ENCODE measurements at regions not wholly inside any gene's neighbourhood (a gene's known extent, or its start where the extent isn't known, plus 50 kb on each side); places are given as distances from the start of the nearest gene placed in this dataset.

GRCh38 chr10:2728087-2728486, 339.3 kb upstream of the PFKP start:
- no peak for DNase-seq (ENCODE audit: low spot score)

DNA sequence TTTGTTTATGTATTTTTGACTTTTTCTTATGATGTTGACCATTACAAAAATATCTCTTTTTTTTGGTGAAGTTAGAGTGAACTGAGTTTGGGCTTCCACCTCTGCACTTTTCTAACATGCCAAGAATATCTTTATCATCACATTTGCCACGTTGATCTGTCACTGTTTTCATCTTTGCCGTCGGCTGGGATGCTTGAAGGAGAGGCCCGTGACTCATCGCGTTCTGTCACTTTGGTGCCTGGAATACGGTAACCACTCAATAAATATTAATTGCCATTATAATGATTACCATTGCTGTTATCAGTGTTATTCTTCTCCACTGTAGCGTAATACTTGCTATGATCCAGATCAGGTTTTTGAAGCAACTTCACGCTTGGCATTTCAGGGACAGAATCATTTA, 350.8 kb upstream of the PFKP start:
- DNase-seq (ENCODE audit: low spot score), result no peak

DNA sequence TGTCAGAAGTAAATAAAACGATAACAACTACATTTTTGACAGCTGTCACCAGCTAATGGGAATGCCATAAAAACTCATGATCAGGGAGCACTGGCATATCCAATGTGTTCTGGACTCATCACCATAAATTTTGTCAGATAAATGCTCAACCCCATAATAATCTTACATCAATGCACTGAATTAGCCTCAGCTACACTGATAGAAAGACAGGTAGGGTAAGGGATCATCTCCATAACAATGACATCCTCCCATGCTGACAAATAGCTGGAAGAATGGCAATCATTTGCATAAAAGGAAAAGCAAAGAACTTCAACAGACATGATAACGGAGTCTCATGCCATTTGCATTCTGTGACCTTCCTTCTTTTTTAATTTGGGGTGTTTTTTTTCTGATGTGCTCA, 352.8 kb upstream of the PFKP start:
- no peak for DNase-seq (ENCODE audit: low spot score)

GRCh38 chr10:2703953-2704352, 363.4 kb upstream of the PFKP start:
- DNase-seq (ENCODE audit: low spot score), result no peak

- no peak for DNase-seq (ENCODE audit: low spot score)
Measured at GRCh38 chr10:2701802-2702201, 365.5 kb upstream of the PFKP start.

DNA sequence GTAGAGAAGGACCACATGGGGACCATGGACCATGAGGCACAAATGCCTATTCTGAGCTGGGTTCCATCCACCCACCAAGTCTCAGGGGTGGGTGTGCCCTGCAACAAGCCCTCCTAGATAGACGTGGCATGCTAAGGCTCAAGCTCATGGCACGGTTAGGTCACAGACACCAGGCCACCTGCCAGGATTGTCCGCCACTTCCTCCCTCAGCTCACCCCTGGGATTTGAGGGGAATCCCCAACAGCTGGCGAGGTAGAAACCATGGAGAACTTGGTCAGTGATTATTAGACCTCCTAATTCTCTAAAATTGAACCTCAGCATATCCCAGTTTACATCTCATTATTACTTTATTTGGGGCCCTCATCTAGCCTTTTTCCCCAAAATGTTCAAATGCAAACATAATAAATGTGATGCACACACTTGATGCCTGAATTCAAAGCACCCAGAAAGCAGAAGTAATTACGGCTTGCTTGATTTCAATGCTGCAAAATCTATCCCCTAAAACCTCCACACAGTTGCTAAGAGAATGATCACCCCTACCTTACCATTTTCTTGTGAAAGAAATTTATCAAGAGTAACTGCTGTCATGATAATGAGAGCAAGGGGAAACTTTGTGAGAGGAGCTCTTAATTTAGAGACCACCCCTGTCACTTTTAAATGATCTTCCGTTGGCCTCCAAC, 366.6 kb upstream of the PFKP start:
- no peak for DNase-seq (ENCODE audit: low spot score)

DNA sequence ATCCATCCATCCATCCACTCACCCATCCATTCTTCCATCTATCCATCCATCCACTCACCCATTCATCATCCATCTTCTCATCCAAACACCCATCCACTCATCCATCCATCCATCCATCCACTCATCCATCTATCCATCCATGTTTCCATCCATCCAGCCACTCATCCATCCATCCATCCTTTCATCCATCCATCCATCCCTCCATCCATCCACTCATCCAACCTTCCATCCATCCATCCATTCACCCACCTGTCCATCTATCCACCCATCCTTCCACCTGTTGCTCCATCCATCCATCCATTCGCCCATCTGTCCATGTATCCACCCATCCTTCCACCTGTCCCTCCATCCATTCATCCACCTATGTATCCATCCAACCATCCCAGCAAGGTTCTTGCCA, 378.4 kb upstream of the PFKP start:
- no peak for DNase-seq (ENCODE audit: low spot score)

- no peak for DNase-seq (ENCODE audit: low spot score)
Measured at GRCh38 chr10:2686691-2687090, 380.7 kb upstream of the PFKP start.

DNA sequence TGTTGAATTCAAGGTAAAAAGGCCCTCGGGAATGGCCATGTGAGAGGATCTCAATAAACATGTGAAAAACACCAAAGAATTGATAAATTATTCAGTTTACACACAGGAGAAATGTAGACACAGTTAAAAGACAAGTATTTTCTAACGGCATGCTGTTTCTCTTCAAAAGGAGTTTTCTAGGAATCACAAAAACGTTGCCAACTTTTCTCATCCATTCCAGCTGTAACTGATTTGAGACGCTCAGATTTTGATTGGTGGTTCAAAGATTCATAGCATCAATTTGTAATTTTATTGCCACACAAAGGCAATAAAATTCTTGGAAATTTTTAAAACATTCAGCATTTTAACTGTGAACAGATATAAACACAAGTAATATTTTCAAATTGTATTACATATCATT, 384.9 kb upstream of the PFKP start:
- no peak for DNase-seq (ENCODE audit: low spot score)

DNA sequence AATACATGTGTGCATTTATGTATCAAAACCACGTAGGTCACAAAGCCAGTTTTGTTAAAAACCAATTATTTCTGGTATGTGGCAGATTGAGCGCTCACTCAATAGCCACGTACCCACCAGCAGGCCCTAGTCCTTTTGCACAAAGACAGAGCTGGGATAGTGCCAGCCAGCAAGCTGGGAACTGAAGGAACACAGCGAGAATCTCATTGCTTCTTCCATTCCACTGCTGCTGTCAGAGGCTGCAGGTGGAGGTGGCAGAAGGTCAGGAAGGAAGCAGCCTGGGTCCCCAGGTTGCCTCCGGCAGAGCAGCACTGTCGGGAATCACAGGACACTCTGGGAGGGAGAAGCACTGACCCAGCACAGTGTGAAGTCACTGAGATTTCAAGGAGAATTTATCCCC, 385.5 kb upstream of the PFKP start:
- no peak for DNase-seq (ENCODE audit: low spot score)

- DNase-seq (ENCODE audit: low spot score), result no peak
Measured at GRCh38 chr10:2680821-2681220, 386.5 kb upstream of the PFKP start.

DNA sequence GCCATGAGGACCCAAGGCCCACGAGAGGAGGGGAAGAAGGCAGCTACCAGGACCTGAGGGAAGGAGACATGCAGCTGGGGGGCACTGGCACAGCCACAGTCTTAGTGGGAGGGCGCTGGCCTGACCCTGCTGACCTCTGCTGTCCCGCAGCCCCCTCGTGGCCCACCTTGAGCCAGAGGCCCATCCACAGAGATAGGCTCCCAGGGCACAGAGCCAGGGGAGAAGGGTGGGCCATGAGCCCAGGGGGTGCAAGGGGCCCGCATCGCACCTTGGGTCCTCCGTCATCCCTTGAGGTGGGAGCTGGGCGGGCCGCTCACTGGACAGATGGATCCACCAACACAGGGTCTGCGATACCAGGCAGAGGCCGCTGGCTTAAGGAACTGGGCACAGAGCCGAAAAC, 387.7 kb upstream of the PFKP start:
- no peak for DNase-seq (ENCODE audit: low spot score)

GRCh38 chr10:2676455-2676854, 390.9 kb upstream of the PFKP start:
- no peak for DNase-seq (ENCODE audit: low spot score)

GRCh38 chr10:2674451-2674850, 392.9 kb upstream of the PFKP start:
- no peak for DNase-seq (ENCODE audit: low spot score)

- no peak for DNase-seq (ENCODE audit: low spot score)
Measured at GRCh38 chr10:2670864-2671263, 396.5 kb upstream of the PFKP start.

DNA sequence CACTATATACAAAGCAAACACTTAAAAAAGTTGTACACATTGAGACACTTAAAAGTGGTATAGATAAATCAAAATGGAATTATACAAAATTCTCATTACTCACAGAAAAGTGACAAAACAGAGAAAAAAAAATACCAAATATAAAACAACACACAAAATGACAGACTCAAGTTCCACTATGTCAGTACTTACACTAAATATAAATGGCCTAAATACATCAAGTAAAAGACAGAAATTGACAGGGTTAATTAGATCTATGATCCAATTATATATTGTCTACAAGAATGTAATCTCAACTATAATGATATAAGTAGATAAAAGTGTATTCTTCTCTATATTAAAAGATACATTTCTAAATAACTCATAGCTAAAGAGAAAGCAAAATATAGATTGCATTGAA, 401.6 kb upstream of the PFKP start:
- no peak for DNase-seq (ENCODE audit: low spot score)

DNA sequence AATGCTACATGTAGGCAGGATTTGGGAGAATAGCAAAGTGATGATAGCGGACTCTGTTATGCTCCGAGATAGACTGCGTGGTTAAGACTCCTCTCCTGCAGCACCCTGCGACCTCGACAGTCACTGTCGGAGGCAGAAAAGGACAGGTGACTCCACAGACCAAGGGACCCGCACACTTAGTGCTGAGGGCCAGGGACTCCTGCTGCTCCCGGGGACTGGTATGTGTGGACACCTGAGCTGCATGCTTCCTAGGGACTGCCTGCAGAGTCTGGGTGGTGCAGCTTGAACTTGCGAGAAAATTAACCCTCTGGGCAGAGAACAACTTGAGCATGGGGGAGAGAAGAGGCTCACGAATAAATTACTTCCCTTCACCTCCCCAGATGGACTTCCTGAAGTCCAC, 407.1 kb upstream of the PFKP start:
- DNase-seq (ENCODE audit: low spot score), result no peak

GRCh38 chr10:2659660-2660209, 407.6 kb upstream of the PFKP start:
- DNase-seq (ENCODE audit: low spot score), result no peak

- no peak for DNase-seq (ENCODE audit: low spot score)
Measured at GRCh38 chr10:2658780-2659179, 408.6 kb upstream of the PFKP start.

- no peak for DNase-seq (ENCODE audit: low spot score)
Measured at GRCh38 chr10:2650328-2650727, 417.0 kb upstream of the PFKP start.

GRCh38 chr10:2641028-2641427, 426.3 kb upstream of the PFKP start:
- DNase-seq (ENCODE audit: low spot score), result no peak

DNA sequence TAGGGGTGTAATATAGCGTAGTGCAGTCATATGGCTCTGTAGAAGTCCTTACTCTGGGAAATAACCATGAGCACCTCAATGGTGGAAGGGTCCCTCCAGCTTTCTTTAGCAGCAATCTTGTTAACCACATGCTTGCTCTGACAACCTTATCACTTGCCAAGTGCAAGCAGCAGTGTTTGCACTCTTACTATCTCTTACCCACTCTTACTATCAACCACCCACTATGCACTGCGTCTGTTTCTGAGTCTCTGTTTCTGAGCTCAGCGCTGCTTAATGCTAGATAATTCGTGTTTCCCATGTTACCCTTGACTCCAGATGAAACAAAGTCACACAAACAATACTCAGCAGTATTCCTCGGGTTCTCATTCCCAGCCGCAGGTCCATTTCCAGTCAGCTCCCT, 433.7 kb upstream of the PFKP start:
- no peak for DNase-seq (ENCODE audit: low spot score)

- no peak for DNase-seq (ENCODE audit: low spot score)
Measured at GRCh38 chr10:2631557-2632205, 435.7 kb upstream of the PFKP start.

DNA sequence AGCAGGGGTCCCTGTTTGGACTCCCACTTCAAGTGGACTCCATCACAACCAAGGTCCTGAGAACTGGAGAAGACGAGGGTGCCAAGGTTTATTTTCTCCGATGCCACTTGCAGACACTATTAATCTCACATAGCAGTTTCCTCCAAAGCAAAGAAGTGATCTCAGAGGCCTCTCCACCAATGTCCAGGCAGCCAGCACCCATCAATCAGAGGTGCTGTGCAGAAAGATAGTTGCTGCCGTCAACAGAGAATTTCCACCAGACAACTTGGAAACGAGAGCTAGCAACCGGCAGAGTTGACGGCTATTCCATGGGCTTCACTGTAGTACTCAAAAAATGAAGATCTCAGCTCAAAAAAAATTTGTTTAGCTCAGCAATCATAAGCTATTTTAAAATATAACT, 438.6 kb upstream of the PFKP start:
- no peak for DNase-seq (ENCODE audit: low spot score)

All from kidney tubule cell (primary cell).